ENCODE measurements at regions not wholly inside any gene's neighbourhood (a gene's known extent, or its start where the extent isn't known, plus 50 kb on each side); places are given as distances from the start of the nearest gene placed in this dataset.

DNA sequence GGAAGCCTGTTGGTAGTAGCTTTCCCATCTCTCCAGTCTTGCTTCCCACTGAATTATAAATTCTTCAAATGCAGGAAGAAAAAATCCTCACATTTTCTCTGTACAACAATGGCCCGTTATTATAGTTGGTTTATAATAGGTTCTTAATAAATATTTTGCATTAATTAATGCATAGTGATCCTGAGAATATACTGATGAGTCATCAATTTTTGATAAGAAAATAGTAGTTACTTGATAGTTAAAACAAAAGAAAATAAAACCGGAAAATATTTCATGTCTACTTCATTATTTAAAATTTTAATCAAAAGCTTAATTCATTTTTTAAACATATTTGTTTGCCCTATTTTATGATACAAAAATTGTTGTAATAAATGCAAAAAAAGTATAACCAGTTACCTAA lies 762.6 kb downstream of the BRINP1 start:
- Histone ChIP-seq H3K27ac (no peak overlapping the region), H3K27me3 (no peaks in the 10 kb centered on the region), H3K36me3 (no peaks in the 10 kb centered on the region), H3K9me3 (no peaks in the 10 kb centered on the region), H3K4me3 (no peak overlapping the region), H3K4me1 (no peaks in the 10 kb centered on the region)
- no peak for ATAC-seq
- TF ChIP-seq CTCF (IDR thresholded peaks at IDR 0.05) (no peak), EP300 (IDR thresholded peaks at IDR 0.05) (no peak), POLR2A (IDR thresholded peaks at IDR 0.05) (no peak), POLR2AphosphoS5 (IDR thresholded peaks at IDR 0.05) (no peak)
- WGBS, 2 donors (ENCODE audit: low coverage in 1 of 2): 90 to 96% methylated on average over 2 of the region's 2 CpGs

DNA sequence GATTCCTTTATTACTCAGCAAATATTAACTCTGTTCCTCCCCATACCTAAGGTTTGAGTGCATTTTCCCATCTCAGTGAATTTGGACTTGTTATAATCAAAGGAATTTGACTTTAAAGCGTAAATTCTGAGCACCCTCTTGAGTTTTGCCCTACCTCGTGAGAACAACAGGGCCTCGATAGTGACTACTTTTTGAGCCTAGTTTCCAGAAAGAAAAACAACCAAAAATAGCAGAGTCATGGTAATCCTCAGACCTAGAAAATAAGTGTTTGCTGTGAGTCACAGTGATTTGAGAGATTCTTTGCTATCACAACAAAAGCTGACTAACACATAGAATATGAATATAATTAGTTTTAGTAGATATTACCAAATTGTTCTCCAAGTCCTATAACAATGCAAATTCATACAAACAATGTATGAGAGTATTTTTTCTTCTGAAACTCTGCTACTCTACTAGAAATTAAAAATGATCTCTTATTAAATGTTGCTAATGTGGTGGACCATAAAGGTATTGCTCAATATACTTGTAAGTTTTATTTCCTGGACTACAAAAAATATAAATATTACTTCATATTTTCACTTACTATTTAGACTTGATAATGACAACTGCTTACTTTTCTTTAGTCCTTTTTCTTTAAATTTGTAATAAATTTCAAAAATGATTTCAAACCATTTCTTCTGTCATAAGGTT lies 759.7 kb downstream of the BRINP1 start:
- TF ChIP-seq POLR2AphosphoS5 (IDR thresholded peaks at IDR 0.05) (no peak), CTCF (IDR thresholded peaks at IDR 0.05) (no peak), POLR2A (IDR thresholded peaks at IDR 0.05) (no peak), EP300 (IDR thresholded peaks at IDR 0.05) (no peak)
- Histone ChIP-seq H3K36me3 (no peaks in the 10 kb centered on the region), H3K27ac (no peak overlapping the region), H3K4me3 (no peak overlapping the region), H3K27me3 (no peaks in the 10 kb centered on the region), H3K9me3 (no peaks in the 10 kb centered on the region), H3K4me1 (no peaks in the 10 kb centered on the region)
- 74 to 75% methylated on average over 2 to 3 of the region's 3 CpGs for WGBS, 2 donors (ENCODE audit: low coverage in 1 of 2)
- no peak for ATAC-seq

- no peaks in the 10 kb centered on the region for H3K36me3 ChIP-seq
- H3K4me3 ChIP-seq: no peak overlapping the region
- H3K4me1 ChIP-seq: no peaks in the 10 kb centered on the region
- no peaks in the 10 kb centered on the region for H3K27me3 ChIP-seq
- ATAC-seq: no peak
- 0 to 75% methylated on average over 1 to 3 of the region's 3 CpGs for WGBS, 2 donors (ENCODE audit: low coverage in 1 of 2)
- no peak overlapping the region for H3K27ac ChIP-seq
- H3K9me3 ChIP-seq: no peaks in the 10 kb centered on the region
- TF ChIP-seq POLR2AphosphoS5 (IDR thresholded peaks at IDR 0.05): no peak
- TF ChIP-seq CTCF (IDR thresholded peaks at IDR 0.05): no peak
- TF ChIP-seq POLR2A (IDR thresholded peaks at IDR 0.05): no peak
- no peak for TF ChIP-seq EP300 (IDR thresholded peaks at IDR 0.05)
Measured at GRCh38 chr9:118612201-118612600, 757.0 kb downstream of the BRINP1 start.

DNA sequence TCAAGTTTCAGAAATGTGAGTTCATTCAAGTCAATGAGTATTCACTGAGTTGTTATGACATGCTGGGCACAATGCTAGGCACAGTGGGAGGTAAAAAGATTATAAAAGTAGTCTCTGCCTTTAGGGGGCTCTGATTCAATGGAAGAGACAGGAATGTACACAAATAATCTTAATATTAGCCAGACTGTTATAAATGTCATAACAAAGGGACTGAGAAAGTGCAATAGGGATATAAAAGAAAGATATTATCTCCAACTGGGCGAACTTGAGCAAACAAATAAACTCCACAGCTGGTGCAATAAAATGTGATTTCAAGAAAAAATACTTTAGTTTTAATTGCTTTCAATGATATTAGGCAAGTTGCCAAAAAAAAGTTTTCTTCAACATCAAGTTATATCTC lies 755.2 kb downstream of the BRINP1 start:
- H3K27ac ChIP-seq: no peak overlapping the region
- no peaks in the 10 kb centered on the region for H3K9me3 ChIP-seq
- H3K27me3 ChIP-seq: no peaks in the 10 kb centered on the region
- 38 to 57% methylated on average over 1 of the region's 1 CpG for WGBS, 2 donors (ENCODE audit: low coverage in 1 of 2)
- no peak for TF ChIP-seq POLR2AphosphoS5 (IDR thresholded peaks at IDR 0.05)
- H3K4me3 ChIP-seq: no peak overlapping the region
- H3K36me3 ChIP-seq: no peaks in the 10 kb centered on the region
- no peaks in the 10 kb centered on the region for H3K4me1 ChIP-seq
- ATAC-seq: no peak

- Histone ChIP-seq H3K36me3 (no peaks in the 10 kb centered on the region), H3K9me3 (no peaks in the 10 kb centered on the region), H3K4me1 (no peaks in the 10 kb centered on the region), H3K27ac (no peak overlapping the region), H3K27me3 (no peaks in the 10 kb centered on the region), H3K4me3 (no peak overlapping the region)
- TF ChIP-seq EP300 (IDR thresholded peaks at IDR 0.05) (no peak), CTCF (IDR thresholded peaks at IDR 0.05) (no peak), POLR2A (IDR thresholded peaks at IDR 0.05) (no peak), POLR2AphosphoS5 (IDR thresholded peaks at IDR 0.05) (no peak)
- ATAC-seq: no peak
- 80 to 92% methylated on average over 1 of the region's 1 CpG for WGBS, 2 donors (ENCODE audit: low coverage in 1 of 2)
Measured at GRCh38 chr9:118618084-118618483, 751.2 kb downstream of the BRINP1 start.
